Endothelial cell of umbilical vein (primary cell): ENCODE measurements at regions not wholly inside any gene's neighbourhood (a gene's known extent, or its start where the extent isn't known, plus 50 kb on each side); places are given as distances from the start of the nearest gene placed in this dataset.

ENCODE experiments used
- BruUV-seq: library from RNA; stranded (reverse); fragments of 400-500 nt; replicated peaks from 2 replicates; lab custom pipeline; 2021; lab: Mats Ljungman, UMichigan
- CTCF ChIA-PET: fragments of 300-600, 350-600 bp; sonication (Branson Sonifier 250); formaldehyde crosslinking; loops from one replicate; lab custom pipeline; 2021; ENCODE audit warnings: antibody characterized with exemption, inconsistent platforms; lab: Charles Lee
- POLR2A ChIA-PET: fragments of 300-600, 350-600 bp; sonication (Branson Sonifier 250); formaldehyde crosslinking; loops from one replicate; lab custom pipeline; 2021; ENCODE audit warnings: antibody characterized with exemption, inconsistent platforms; lab: Charles Lee
- DNase-seq: peaks from one replicate; pipeline ENCODE4 v3.0.0-alpha.2; 2011; ENCODE audit warnings: low read depth, low spot score
- FAIRE-seq: peaks from 2 replicates; lab custom pipeline; 2011; peaks lifted over from hg19 to GRCh38; lab: Jason Lieb, UNC
- H2AFZ ChIP-seq: 2 replicates; pipeline ENCODE4 v1.6.0; 2012; ENCODE audit warnings: low read depth, low read length, control low read depth, inconsistent platforms
- H3K27ac ChIP-seq: 2 replicates; pipeline ENCODE4 v1.5.1; 2011; ENCODE audit warnings: low read depth, mild to moderate bottlenecking, control low read depth, low read length, moderate library complexity; ENCODE audit not compliant: insufficient read depth
- H3K27me3 ChIP-seq, 2 experiments: 2 replicates each; pipeline versions ENCODE4 v1.6.0 to v1.6.1; 2011; ENCODE audit warnings: low read length in 2 of 2, mixed read lengths in 1 of 2; ENCODE audit not compliant: control insufficient read depth in 2 of 2, insufficient read depth in 2 of 2
- H3K36me3 ChIP-seq, 2 experiments: 2 replicates in 1 of 2; 3 replicates in 1 of 2; pipeline ENCODE4 v1.5.1; 2011; ENCODE audit warnings: low read length in 2 of 2, mild to moderate bottlenecking in 1 of 2, moderate library complexity in 1 of 2; ENCODE audit not compliant: control insufficient read depth in 2 of 2, insufficient read depth in 2 of 2; ENCODE audit errors: extremely low read depth in 1 of 2
- H3K4me1 ChIP-seq: 3 replicates; pipeline ENCODE4 v1.5.1; 2011; ENCODE audit warnings: mild to moderate bottlenecking, low read length; ENCODE audit not compliant: control insufficient read depth, insufficient read depth; ENCODE audit errors: extremely low read depth
- H3K4me2 ChIP-seq: 2 replicates; pipeline ENCODE4 v1.6.1; 2011; ENCODE audit warnings: low read length, control low read depth, mixed read lengths; ENCODE audit not compliant: insufficient read depth
- H3K4me3 ChIP-seq, 3 experiments: fragments of 200-600 bp in 1 of 3; sonication (generic), shearing (Covaris generic) in 1 of 3; replicated peaks in 1 of 3; 2 replicates each; pipeline ENCODE4 v1.5.1; 2011 to 2016; ENCODE audit warnings: control low read depth in 3 of 3, low read length in 3 of 3, mild to moderate bottlenecking in 2 of 3, inconsistent platforms in 1 of 3, low read depth in 1 of 3, moderate library complexity in 1 of 3; ENCODE audit not compliant: insufficient read depth in 1 of 3
- H3K79me2 ChIP-seq: 2 replicates; pipeline ENCODE4 v1.6.0; 2012; ENCODE audit warnings: low read length, inconsistent platforms; ENCODE audit not compliant: control insufficient read depth, insufficient read depth
- H3K9ac ChIP-seq: replicated peaks from 2 replicates; pipeline ENCODE3; 2011; ENCODE audit warnings: low read length, control low read depth; ENCODE audit not compliant: insufficient read depth; ENCODE audit errors: extremely low read depth
- H3K9me1 ChIP-seq: replicated peaks from 3 replicates; pipeline ENCODE4 v1.6.0; 2011; ENCODE audit warnings: mild to moderate bottlenecking, low read length; ENCODE audit not compliant: control insufficient read depth, insufficient read depth; ENCODE audit errors: extremely low read depth
- H3K9me3 ChIP-seq: replicated peaks from 2 replicates; pipeline ENCODE4 v1.5.1; 2012; ENCODE audit warnings: low read length, inconsistent platforms; ENCODE audit not compliant: control insufficient read depth, insufficient read depth
- H4K20me1 ChIP-seq: replicated peaks from 2 replicates; pipeline ENCODE3; 2011; ENCODE audit warnings: mild to moderate bottlenecking, low read length; ENCODE audit not compliant: control insufficient read depth, insufficient read depth; ENCODE audit errors: extremely low read depth
- EZH2 ChIP-seq: IDR thresholded peaks from 2 replicates; pipeline ENCODE4 v1.6.1; 2012; ENCODE audit warnings: borderline replicate concordance, low read depth, mild to moderate bottlenecking, moderate library complexity, low read length, inconsistent platforms; ENCODE audit not compliant: severe bottlenecking
- FOS ChIP-seq: IDR thresholded peaks from 2 replicates; pipeline ENCODE4 v1.6.1; 2011; ENCODE audit warnings: mild to moderate bottlenecking, low read length, moderate library complexity, borderline replicate concordance; ENCODE audit not compliant: insufficient read depth
- GATA2 ChIP-seq: IDR thresholded peaks from 2 replicates; pipeline ENCODE4 v1.7.0; 2011; ENCODE audit warnings: low read depth, mild to moderate bottlenecking, moderate library complexity, mixed read lengths, low read length; ENCODE audit not compliant: insufficient read length, insufficient read depth
- JUN ChIP-seq: IDR thresholded peaks from 2 replicates; pipeline ENCODE4 v1.6.1; 2011; ENCODE audit warnings: borderline replicate concordance, low read depth; ENCODE audit not compliant: insufficient read length, insufficient read depth
- MYC ChIP-seq: IDR thresholded peaks from one replicate; pipeline ENCODE4 v1.6.1; 2011; ENCODE audit warnings: mild to moderate bottlenecking, low read depth, low read length
- POLR2A ChIP-seq: IDR thresholded peaks from 2 replicates; pipeline ENCODE4 v1.6.1; 2012; ENCODE audit warnings: low read depth, mild to moderate bottlenecking, control low read depth, low read length
- POLR2AphosphoS5 ChIP-seq: IDR thresholded peaks from 2 replicates; pipeline ENCODE4 v1.6.1; 2012; ENCODE audit warnings: low read depth, mild to moderate bottlenecking, control low read depth, low read length, moderate library complexity; ENCODE audit not compliant: insufficient read depth
- dilution Hi-C: fragments of 300-500 bp; cut with MboI; formaldehyde crosslinking; loops from one replicate; pipeline ENCODE4 v1.15.0; 2019; ENCODE audit warnings: low sequenced_read_pairs; ENCODE audit not compliant: extremely low pct_ligation_motif_present
- intact Hi-C: fragments of 100-400 bp; cut with micrococcal nuclease; formaldehyde crosslinking; loops from one replicate; pipeline ENCODE4 v1.10.0; 2022
- TF ChIP-seq, protein P1 (sequence below), 2 donors: IDR thresholded peaks; 1 replicate in 1 of 2; 2 replicates in 1 of 2; pipeline ENCODE4 v1.5.1; 2011; ENCODE audit warnings: low read length in 2 of 2, mild to moderate bottlenecking in 2 of 2, moderate library complexity in 2 of 2, control low read depth in 1 of 2, inconsistent platforms in 1 of 2, low read depth in 1 of 2; ENCODE audit not compliant: insufficient read depth in 1 of 2; ENCODE audit errors: extremely low read depth in 1 of 2
- TF ChIP-seq, protein P2 (sequence below): IDR thresholded peaks from 2 replicates; pipeline ENCODE4 v1.6.1; 2011; ENCODE audit not compliant: insufficient read depth, insufficient read length

DNA sequence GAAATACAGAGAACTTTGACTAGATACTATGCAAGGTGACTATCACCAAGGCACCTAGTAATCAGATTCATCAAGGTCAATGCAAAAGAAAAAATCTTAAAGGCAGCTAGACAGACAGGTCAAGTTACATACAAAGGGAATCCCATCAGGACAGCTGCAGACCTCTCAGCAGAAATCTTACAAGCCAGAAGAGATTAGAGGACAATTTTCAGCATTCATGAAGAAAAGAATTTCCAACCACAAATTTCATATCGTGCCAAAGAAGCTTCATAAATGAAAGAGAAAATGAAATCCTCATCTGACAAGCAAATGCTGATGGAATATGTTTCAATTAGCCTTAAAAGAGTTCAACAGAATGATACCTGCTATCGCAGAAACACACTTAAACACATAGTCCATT lies 913.7 kb downstream of the RPS29 start:
- FAIRE-seq (no peak), DNase-seq (no peak)
- no peak overlapping the region for H3K27ac ChIP-seq
- H3K36me3 ChIP-seq, result no peaks in the 10 kb centered on the region
- no peaks in the 10 kb centered on the region for H4K20me1 ChIP-seq
- H3K9me1 ChIP-seq, result no peaks in the 10 kb centered on the region
- ChIA-PET CTCF (no interaction called here), POLR2A (no interaction called here)
- no peaks in the 10 kb centered on the region for H3K27me3 ChIP-seq
- no peak overlapping the region for H3K4me2 ChIP-seq
- H3K9me3 ChIP-seq, result peaks cover 5% of the 10 kb centered on the region
- no TSS peak for BruUV-seq
- TF ChIP-seq JUN (no peak), EZH2 (no peak), FOS (no peak), GATA2 (no peak), MYC (no peak), POLR2AphosphoS5 (no peak), POLR2A (no peak)
- TF ChIP-seq, protein P1, sequence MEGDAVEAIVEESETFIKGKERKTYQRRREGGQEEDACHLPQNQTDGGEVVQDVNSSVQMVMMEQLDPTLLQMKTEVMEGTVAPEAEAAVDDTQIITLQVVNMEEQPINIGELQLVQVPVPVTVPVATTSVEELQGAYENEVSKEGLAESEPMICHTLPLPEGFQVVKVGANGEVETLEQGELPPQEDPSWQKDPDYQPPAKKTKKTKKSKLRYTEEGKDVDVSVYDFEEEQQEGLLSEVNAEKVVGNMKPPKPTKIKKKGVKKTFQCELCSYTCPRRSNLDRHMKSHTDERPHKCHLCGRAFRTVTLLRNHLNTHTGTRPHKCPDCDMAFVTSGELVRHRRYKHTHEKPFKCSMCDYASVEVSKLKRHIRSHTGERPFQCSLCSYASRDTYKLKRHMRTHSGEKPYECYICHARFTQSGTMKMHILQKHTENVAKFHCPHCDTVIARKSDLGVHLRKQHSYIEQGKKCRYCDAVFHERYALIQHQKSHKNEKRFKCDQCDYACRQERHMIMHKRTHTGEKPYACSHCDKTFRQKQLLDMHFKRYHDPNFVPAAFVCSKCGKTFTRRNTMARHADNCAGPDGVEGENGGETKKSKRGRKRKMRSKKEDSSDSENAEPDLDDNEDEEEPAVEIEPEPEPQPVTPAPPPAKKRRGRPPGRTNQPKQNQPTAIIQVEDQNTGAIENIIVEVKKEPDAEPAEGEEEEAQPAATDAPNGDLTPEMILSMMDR (IDR thresholded peaks at IDR 0.05; ENCODE audit: extremely low read depth in 1 of 2, insufficient read depth in 1 of 2, low read depth in 1 of 2, low read length in 2 of 2), result no peak
- TF ChIP-seq, protein P2, sequence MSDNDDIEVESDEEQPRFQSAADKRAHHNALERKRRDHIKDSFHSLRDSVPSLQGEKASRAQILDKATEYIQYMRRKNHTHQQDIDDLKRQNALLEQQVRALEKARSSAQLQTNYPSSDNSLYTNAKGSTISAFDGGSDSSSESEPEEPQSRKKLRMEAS, result no peak
- no peaks in the 10 kb centered on the region for H3K4me1 ChIP-seq
- intact Hi-C loops (no loop called here), dilution Hi-C loops (no loop called here)
- H3K4me3 ChIP-seq, result no peak overlapping the region
- no peaks in the 10 kb centered on the region for H3K79me2 ChIP-seq
- H2AFZ ChIP-seq, result no peak overlapping the region
- no peak overlapping the region for H3K9ac ChIP-seq
